ENCODE measurements at regions not wholly inside any gene's neighbourhood (a gene's known extent, or its start where the extent isn't known, plus 50 kb on each side); places are given as distances from the start of the nearest gene placed in this dataset.

DNA sequence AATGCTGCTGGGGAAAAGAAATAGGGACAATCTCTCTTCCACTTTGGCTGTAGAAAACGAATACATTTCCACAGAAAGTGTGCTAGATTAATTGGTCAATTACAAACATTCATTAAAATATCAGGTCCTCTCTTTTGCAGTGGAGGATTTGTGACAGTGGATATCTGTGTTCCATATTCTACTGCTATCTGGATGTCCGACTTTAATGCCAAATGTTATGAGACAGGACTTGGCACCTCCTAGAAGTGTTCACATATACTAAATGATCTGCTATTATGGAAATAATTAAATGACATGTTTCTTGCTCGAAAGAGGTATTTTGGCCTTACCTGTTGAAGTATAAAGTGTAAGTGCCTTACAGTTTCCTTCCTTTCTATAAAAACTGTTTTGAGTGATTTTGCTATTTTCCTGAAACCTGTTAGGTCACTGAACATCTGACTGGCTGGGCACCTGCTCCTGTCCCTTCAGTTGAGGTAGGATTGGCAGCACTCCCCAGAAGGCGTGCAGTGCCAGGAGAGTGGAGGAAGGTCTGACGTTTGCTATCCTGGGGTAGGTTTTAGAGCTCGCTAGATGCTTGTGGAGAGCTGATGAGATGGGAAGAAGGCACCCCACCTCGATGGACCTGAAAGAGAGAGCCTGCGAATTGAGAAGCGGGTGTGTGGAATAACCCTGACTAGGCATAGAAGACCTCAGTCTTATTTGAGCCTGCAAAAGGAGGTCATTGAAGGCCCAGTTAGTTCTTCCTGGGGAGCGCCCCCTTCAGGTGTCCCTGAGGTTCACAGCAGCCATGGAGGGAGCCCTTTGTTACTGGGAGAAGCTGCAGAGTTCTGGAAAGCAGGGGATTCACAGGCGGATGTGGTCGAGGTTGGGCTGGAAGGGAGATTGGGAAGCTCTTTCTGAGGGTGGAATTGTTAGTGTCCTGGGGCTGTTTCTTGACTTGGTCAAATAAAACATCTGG is 159.4 kb upstream of the ZNF267 start:
- Histone ChIP-seq H3K4me3 (peak overlapping the region; percentile 95), H3K27ac (peak overlapping the region; percentile 93 to 97), H3K9me3 (no peaks in the 10 kb centered on the region), H3K36me3 (no peaks in the 10 kb centered on the region), H3K27me3 (replicated peaks; ENCODE audit: insufficient read depth) (no peaks in the 10 kb centered on the region), H3K4me1 (ENCODE audit: control insufficient read depth in 1 of 2, low read depth in 2 of 2) (peaks cover 9 to 28% of the 10 kb centered on the region in 2 donors)
- DNase-seq (ENCODE audit: low spot score) (no peak), ATAC-seq (ENCODE audit: insufficient number of reproducible peaks, low FRiP score, low read depth) (no peak)
- TF ChIP-seq, protein P1, sequence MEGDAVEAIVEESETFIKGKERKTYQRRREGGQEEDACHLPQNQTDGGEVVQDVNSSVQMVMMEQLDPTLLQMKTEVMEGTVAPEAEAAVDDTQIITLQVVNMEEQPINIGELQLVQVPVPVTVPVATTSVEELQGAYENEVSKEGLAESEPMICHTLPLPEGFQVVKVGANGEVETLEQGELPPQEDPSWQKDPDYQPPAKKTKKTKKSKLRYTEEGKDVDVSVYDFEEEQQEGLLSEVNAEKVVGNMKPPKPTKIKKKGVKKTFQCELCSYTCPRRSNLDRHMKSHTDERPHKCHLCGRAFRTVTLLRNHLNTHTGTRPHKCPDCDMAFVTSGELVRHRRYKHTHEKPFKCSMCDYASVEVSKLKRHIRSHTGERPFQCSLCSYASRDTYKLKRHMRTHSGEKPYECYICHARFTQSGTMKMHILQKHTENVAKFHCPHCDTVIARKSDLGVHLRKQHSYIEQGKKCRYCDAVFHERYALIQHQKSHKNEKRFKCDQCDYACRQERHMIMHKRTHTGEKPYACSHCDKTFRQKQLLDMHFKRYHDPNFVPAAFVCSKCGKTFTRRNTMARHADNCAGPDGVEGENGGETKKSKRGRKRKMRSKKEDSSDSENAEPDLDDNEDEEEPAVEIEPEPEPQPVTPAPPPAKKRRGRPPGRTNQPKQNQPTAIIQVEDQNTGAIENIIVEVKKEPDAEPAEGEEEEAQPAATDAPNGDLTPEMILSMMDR (IDR thresholded peaks at IDR 0.05), result no peak

- TF ChIP-seq, protein P1 (IDR thresholded peaks at IDR 0.05), result no peak
- no peaks in the 10 kb centered on the region for H3K9me3 ChIP-seq
- no peak for DNase-seq (ENCODE audit: low spot score)
- no peaks in the 10 kb centered on the region for H3K36me3 ChIP-seq
- H3K27ac ChIP-seq, result no peak overlapping the region
- ATAC-seq (ENCODE audit: insufficient number of reproducible peaks, low FRiP score, low read depth), result no peak
- peaks cover 9 to 28% of the 10 kb centered on the region in 2 donors for H3K4me1 ChIP-seq (ENCODE audit: control insufficient read depth in 1 of 2, low read depth in 2 of 2)
- H3K27me3 ChIP-seq (replicated peaks; ENCODE audit: insufficient read depth), result no peaks in the 10 kb centered on the region
- H3K4me3 ChIP-seq, result no peak overlapping the region
These were observed 158.6 kb upstream of the ZNF267 start for GRCh38 chr16:31714903-31715504.

- H3K4me3 ChIP-seq, result no peak overlapping the region
- peaks cover 9 to 28% of the 10 kb centered on the region in 2 donors for H3K4me1 ChIP-seq (ENCODE audit: control insufficient read depth in 1 of 2, low read depth in 2 of 2)
- DNase-seq (ENCODE audit: low spot score) (no peak), ATAC-seq (ENCODE audit: insufficient number of reproducible peaks, low FRiP score, low read depth) (no peak)
- H3K9me3 ChIP-seq, result no peaks in the 10 kb centered on the region
- H3K36me3 ChIP-seq, result no peaks in the 10 kb centered on the region
- no peak overlapping the region for H3K27ac ChIP-seq
- TF ChIP-seq, protein P1 (IDR thresholded peaks at IDR 0.05), result no peak
- H3K27me3 ChIP-seq (replicated peaks; ENCODE audit: insufficient read depth), result no peaks in the 10 kb centered on the region
These were observed 157.7 kb upstream of the ZNF267 start for GRCh38 chr16:31715915-31716314.

DNA sequence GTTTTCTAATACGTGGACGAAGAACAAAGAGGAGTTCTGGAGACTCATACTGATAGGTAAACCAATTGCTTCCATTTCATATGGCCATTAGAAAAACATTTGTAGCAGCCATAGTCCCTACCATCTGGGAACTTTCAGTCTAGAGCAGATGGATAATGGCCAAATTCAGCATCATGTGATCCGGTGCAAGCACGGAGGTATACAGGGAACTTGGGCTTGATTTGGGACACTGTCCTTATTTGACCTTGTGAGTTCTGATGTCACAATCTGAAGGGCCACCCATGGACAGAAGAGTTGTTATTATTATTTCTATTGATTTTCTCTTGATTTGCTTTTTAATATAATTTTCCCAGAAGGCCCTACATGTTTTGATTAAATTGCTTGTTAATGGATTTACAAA is 154.6 kb upstream of the ZNF267 start:
- no peak overlapping the region for H3K27ac ChIP-seq
- H3K27me3 ChIP-seq (replicated peaks; ENCODE audit: insufficient read depth), result no peaks in the 10 kb centered on the region
- H3K4me3 ChIP-seq, result no peak overlapping the region
- DNase-seq (ENCODE audit: low spot score), result no peak
- H3K4me1 ChIP-seq (ENCODE audit: control insufficient read depth in 1 of 2, low read depth in 2 of 2), result peaks cover 9 to 23% of the 10 kb centered on the region in 2 donors
- H3K36me3 ChIP-seq, result peaks cover 2% of the 10 kb centered on the region
- TF ChIP-seq, protein P1 (IDR thresholded peaks at IDR 0.05), result no peak
- ATAC-seq (ENCODE audit: insufficient number of reproducible peaks, low FRiP score, low read depth), result no peak
- no peaks in the 10 kb centered on the region for H3K9me3 ChIP-seq

DNA sequence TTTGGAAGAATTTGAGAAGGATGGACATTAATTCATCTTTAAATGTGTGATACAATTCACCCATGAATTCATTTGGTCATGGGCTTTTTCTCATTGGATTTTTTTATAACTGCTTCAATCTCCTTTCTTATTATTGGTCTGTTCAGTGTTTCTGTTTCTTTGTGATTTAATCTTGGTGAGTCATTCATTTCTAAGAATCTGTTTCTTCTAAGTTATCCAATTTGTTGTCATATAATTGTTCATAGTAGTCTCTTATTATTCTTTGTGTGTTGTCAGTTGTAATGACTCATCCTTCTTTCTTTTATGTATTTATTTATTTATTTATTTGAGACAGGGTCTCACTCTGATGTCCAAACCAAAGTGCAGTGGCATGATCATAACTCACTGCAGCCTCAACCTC is 146.1 kb upstream of the ZNF267 start:
- peaks cover 6% of the 10 kb centered on the region for H3K9me3 ChIP-seq
- no peak overlapping the region for H3K4me3 ChIP-seq
- H3K27me3 ChIP-seq (replicated peaks; ENCODE audit: insufficient read depth), result no peaks in the 10 kb centered on the region
- TF ChIP-seq, protein P1 (IDR thresholded peaks at IDR 0.05), result no peak
- no peaks in the 10 kb centered on the region for H3K4me1 ChIP-seq (ENCODE audit: control insufficient read depth in 1 of 2, low read depth in 2 of 2)
- no peak overlapping the region for H3K27ac ChIP-seq
- no peak for DNase-seq (ENCODE audit: low spot score)
- peaks cover 18% of the 10 kb centered on the region for H3K36me3 ChIP-seq
- no peak for ATAC-seq (ENCODE audit: insufficient number of reproducible peaks, low FRiP score, low read depth)
